Mesendoderm (in vitro differentiated cells): ENCODE measurements at regions not wholly inside any gene's neighbourhood (a gene's known extent, or its start where the extent isn't known, plus 50 kb on each side); places are given as distances from the start of the nearest gene placed in this dataset.

ENCODE experiments used
- DNase-seq: peaks from one replicate; pipeline ENCODE4 v3.0.0; 2013
- H2AK5ac ChIP-seq: 2 replicates; pipeline ENCODE4 v1.6.1; 2013; ENCODE audit warnings: low read length, inconsistent platforms
- H2BK120ac ChIP-seq: 2 replicates; pipeline ENCODE4 v1.6.1; 2013; ENCODE audit warnings: low read depth, mild to moderate bottlenecking, low read length, moderate library complexity, mixed read lengths
- H2BK15ac ChIP-seq: replicated peaks from 2 replicates; pipeline ENCODE4 v1.6.1; 2013; ENCODE audit warnings: low read depth, mild to moderate bottlenecking, moderate library complexity
- H2BK5ac ChIP-seq: 2 replicates; pipeline ENCODE4 v1.6.1; 2013; ENCODE audit warnings: low read length, inconsistent platforms
- H3K18ac ChIP-seq: 2 replicates; pipeline ENCODE4 v1.6.1; 2013; ENCODE audit warnings: mild to moderate bottlenecking, low read length, mixed read lengths
- H3K23ac ChIP-seq: one replicate; pipeline ENCODE4 v1.6.1; 2013; ENCODE audit warnings: low read length
- H3K27ac ChIP-seq: 2 replicates; pipeline ENCODE4 v1.5.1; 2013; ENCODE audit warnings: low read depth, mild to moderate bottlenecking, inconsistent platforms, low read length, moderate library complexity
- H3K27me3 ChIP-seq: 2 replicates; pipeline ENCODE4 v1.6.1; 2013; ENCODE audit warnings: low read length, control low read depth, mild to moderate bottlenecking, inconsistent platforms; ENCODE audit not compliant: insufficient read depth, poor library complexity
- H3K36me3 ChIP-seq: 2 replicates; pipeline ENCODE4 v1.6.1; 2013; ENCODE audit warnings: low read length, inconsistent platforms; ENCODE audit not compliant: control insufficient read depth, insufficient read depth
- H3K4ac ChIP-seq: one replicate; pipeline ENCODE4 v1.6.1; 2013; ENCODE audit warnings: low read depth, mild to moderate bottlenecking, low read length, moderate library complexity
- H3K4me1 ChIP-seq: 2 replicates; pipeline ENCODE4 v1.6.1; 2013; ENCODE audit warnings: low read depth, low read length, inconsistent platforms; ENCODE audit not compliant: control insufficient read depth
- H3K4me2 ChIP-seq: 2 replicates; pipeline ENCODE4 v1.6.1; 2013; ENCODE audit warnings: low read length
- H3K4me3 ChIP-seq: 2 replicates; pipeline ENCODE4 v1.5.1; 2013; ENCODE audit warnings: mild to moderate bottlenecking, low read length
- H3K56ac ChIP-seq: one replicate; pipeline ENCODE4 v1.6.1; 2013; ENCODE audit warnings: low read length
- H3K79me1 ChIP-seq: 2 replicates; pipeline ENCODE4 v1.6.1; 2013; ENCODE audit warnings: low read length, inconsistent platforms
- H3K79me2 ChIP-seq: 2 replicates; pipeline ENCODE4 v1.6.1; 2013; ENCODE audit warnings: mild to moderate bottlenecking, low read length; ENCODE audit not compliant: control insufficient read depth, insufficient read depth
- H3K9ac ChIP-seq: 2 replicates; pipeline ENCODE4 v1.6.1; 2013; ENCODE audit warnings: low read length, inconsistent platforms
- H4K5ac ChIP-seq: one replicate; pipeline ENCODE4 v1.6.1; 2013; ENCODE audit warnings: low read length
- H4K8ac ChIP-seq: one replicate; pipeline ENCODE4 v1.6.1; 2013; ENCODE audit warnings: low read depth, mild to moderate bottlenecking, control low read depth, low read length, moderate library complexity
- WGBS: extraction: QIAGEN DNeasy Blood & Tissue Kit; methylation state at CpG from one replicate; pipeline ENCODE4 v1.1.7; 2013; ENCODE audit warnings: low lambda C conversion rate, missing lambda C conversion rate; ENCODE audit not compliant: insufficient coverage; ENCODE audit errors: extremely low coverage; 5-methylcytosine and 5-hydroxymethylcytosine counted together

DNA sequence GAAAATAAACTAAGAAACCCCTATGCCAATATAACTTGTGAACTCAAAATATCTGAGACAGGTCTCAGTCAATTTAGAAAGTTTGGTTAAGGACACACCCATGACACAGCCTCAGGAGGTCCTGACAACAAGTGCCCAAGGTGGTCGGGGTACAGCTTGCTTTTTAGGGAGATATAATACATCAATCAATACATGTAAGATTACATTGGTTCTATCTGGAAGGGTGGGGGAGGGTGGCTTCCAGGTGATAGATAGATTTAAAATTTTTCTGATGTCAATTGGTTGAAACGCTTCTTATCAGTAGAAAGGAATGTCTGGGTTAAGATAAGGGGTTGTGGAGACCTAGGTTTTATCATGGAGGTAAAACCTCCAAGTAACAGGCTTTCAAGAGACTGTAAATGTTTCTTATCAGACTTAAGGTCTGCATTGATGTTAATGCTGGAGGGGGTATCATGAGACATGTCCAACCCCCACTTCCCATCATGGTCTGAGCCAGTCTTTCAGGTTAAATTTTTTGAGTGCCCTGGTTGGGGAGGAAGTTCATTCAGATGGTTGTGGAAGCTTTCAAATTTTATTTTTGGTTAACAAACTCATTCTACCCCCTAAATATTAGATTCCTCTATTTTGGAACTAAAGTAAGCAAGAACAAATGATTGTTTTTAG, 82.0 kb upstream of the RASSF8 start:
- peaks cover 4% of the 10 kb centered on the region for H3K4me1 ChIP-seq
- no peak overlapping the region for H2BK5ac ChIP-seq
- H3K9ac ChIP-seq: no peak overlapping the region
- H3K27ac ChIP-seq: no peak overlapping the region
- no peak overlapping the region for H2AK5ac ChIP-seq
- no peak overlapping the region for H3K4me2 ChIP-seq
- H3K18ac ChIP-seq: no peak overlapping the region
- no peaks in the 10 kb centered on the region for H3K36me3 ChIP-seq
- H4K5ac ChIP-seq: no peak overlapping the region
- no peaks in the 10 kb centered on the region for H3K79me1 ChIP-seq
- H3K56ac ChIP-seq: no peak overlapping the region
- no peak overlapping the region for H3K23ac ChIP-seq
- H3K4me3 ChIP-seq: no peak overlapping the region
- no peak overlapping the region for H2BK120ac ChIP-seq
- H3K79me2 ChIP-seq: no peaks in the 10 kb centered on the region
- DNase-seq: peak; percentile 92
- H3K27me3 ChIP-seq: no peaks in the 10 kb centered on the region
- H3K4ac ChIP-seq: no peak overlapping the region
- WGBS: no CpG with 5 or more reads among the region's 2 CpGs
- no peak overlapping the region for H4K8ac ChIP-seq
- H2BK15ac ChIP-seq: no peak overlapping the region

DNA sequence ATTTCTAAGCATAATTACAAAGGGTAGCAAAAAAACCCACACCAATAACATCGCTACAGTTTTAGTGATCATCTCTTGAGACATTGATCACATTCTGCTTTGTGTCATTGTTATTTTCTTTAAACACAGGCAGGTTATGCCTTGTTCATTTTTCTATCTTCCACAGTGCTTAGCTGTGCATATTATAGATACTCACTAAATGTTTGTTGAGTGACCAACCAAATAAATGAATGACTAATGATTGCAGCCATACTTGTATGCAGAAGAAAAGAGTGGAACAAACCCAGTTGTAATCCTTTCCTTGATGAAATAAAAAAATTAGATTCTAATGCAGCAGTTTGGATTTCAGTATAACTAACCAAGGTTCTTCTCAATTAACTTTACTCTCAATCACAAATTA, 81.0 kb upstream of the RASSF8 start:
- H3K36me3 ChIP-seq: no peaks in the 10 kb centered on the region
- no peak overlapping the region for H3K27ac ChIP-seq
- no peak overlapping the region for H4K5ac ChIP-seq
- WGBS: no CpG with 5 or more reads among the region's 1 CpG
- H3K4me1 ChIP-seq: peaks cover 4% of the 10 kb centered on the region
- H2BK5ac ChIP-seq: peak overlapping the region; percentile 33
- no peak overlapping the region for H2BK15ac ChIP-seq
- no peak overlapping the region for H3K18ac ChIP-seq
- no peak overlapping the region for H3K9ac ChIP-seq
- H2AK5ac ChIP-seq: no peak overlapping the region
- DNase-seq: no peak
- H2BK120ac ChIP-seq: no peak overlapping the region
- H3K4me3 ChIP-seq: no peak overlapping the region
- H3K23ac ChIP-seq: no peak overlapping the region
- no peak overlapping the region for H4K8ac ChIP-seq
- no peaks in the 10 kb centered on the region for H3K79me1 ChIP-seq
- no peak overlapping the region for H3K4ac ChIP-seq
- no peaks in the 10 kb centered on the region for H3K79me2 ChIP-seq
- H3K27me3 ChIP-seq: no peaks in the 10 kb centered on the region
- H3K4me2 ChIP-seq: no peak overlapping the region
- H3K56ac ChIP-seq: no peak overlapping the region

DNA sequence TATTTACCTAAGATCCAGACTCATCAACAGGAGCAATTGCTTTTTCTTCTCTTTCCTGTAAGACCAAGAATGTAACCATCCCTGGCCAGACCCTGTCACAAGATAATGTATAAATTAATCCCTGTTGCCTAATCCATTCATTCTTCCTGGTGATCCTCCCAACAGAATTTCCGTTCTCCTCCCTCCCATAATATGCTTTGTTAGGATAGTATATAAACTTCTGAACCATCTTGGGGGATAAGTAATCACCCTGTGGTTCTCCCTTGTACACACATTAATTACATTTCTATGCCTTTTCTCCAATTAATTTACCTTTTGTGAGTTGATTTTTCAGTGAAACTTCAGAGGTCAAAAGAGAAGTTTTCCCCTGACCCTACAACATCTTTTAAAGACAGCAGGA, 76.2 kb upstream of the RASSF8 start:
- H4K8ac ChIP-seq: no peak overlapping the region
- H3K56ac ChIP-seq: no peak overlapping the region
- no peak overlapping the region for H2BK5ac ChIP-seq
- H3K79me2 ChIP-seq: no peaks in the 10 kb centered on the region
- H3K27ac ChIP-seq: no peak overlapping the region
- no peak overlapping the region for H3K4me2 ChIP-seq
- H2BK120ac ChIP-seq: no peak overlapping the region
- H3K4me3 ChIP-seq: no peak overlapping the region
- no CpG with 5 or more reads among the region's 1 CpG for WGBS
- H2AK5ac ChIP-seq: no peak overlapping the region
- no peak for DNase-seq
- H2BK15ac ChIP-seq: no peak overlapping the region
- H3K23ac ChIP-seq: no peak overlapping the region
- no peaks in the 10 kb centered on the region for H3K27me3 ChIP-seq
- H3K36me3 ChIP-seq: no peaks in the 10 kb centered on the region
- H3K4ac ChIP-seq: no peak overlapping the region
- H4K5ac ChIP-seq: no peak overlapping the region
- no peaks in the 10 kb centered on the region for H3K79me1 ChIP-seq
- peaks cover 6% of the 10 kb centered on the region for H3K4me1 ChIP-seq
- no peak overlapping the region for H3K18ac ChIP-seq
- H3K9ac ChIP-seq: no peak overlapping the region

DNA sequence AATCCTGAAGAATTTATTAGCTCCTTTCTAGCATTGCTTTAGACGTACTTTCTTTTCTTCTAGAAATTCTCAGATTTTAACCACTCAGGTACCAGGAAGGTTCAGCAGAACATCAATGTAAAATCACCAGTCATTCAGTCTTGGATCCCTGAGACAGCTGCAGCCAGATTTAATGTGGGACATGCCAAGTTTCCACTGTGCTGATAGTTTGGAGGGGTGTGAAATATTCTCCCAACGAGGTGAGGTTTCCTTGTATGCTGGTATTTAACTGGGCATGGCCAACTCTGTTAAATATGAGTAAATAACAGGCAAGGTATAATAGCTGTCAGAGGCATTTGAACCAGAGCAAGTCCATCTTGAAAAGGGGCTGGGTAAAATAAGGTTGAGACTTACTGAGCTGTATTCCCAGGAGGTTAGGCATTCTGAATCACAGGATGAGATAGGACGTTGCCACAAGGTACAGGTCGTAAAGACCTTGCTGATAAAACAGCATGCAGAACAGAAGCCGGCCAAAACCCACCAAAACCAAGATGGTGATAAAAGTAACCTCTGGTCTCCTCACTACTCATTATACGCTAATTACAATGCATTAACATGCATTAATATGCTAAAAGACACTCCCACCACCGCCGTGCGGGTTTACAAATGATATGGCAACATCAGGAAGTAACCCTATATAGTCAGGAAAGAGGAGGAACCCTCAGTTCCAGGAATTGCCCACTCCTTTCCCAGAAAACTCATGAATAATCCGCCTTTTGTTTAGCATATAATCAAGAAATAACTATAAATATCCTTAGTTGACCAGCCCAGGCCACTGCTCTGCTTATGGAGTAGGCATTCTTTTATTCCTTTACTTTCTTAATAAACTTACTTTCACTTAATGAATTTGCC, 75.2 kb upstream of the RASSF8 start:
- Histone ChIP-seq H3K56ac (no peak overlapping the region), H2BK120ac (no peak overlapping the region), H3K4me3 (no peak overlapping the region), H3K27me3 (no peaks in the 10 kb centered on the region), H4K8ac (no peak overlapping the region), H3K4me2 (no peak overlapping the region), H3K4me1 (peaks cover 8% of the 10 kb centered on the region), H3K23ac (no peak overlapping the region), H3K9ac (no peak overlapping the region), H2AK5ac (no peak overlapping the region), H2BK15ac (no peak overlapping the region), H4K5ac (no peak overlapping the region), H3K79me2 (no peaks in the 10 kb centered on the region), H2BK5ac (no peak overlapping the region), H3K4ac (no peak overlapping the region), H3K18ac (no peak overlapping the region), H3K79me1 (no peaks in the 10 kb centered on the region), H3K27ac (no peak overlapping the region), H3K36me3 (no peaks in the 10 kb centered on the region)
- no CpG with 5 or more reads among the region's 10 CpGs for WGBS
- DNase-seq: peak; percentile 60

DNA sequence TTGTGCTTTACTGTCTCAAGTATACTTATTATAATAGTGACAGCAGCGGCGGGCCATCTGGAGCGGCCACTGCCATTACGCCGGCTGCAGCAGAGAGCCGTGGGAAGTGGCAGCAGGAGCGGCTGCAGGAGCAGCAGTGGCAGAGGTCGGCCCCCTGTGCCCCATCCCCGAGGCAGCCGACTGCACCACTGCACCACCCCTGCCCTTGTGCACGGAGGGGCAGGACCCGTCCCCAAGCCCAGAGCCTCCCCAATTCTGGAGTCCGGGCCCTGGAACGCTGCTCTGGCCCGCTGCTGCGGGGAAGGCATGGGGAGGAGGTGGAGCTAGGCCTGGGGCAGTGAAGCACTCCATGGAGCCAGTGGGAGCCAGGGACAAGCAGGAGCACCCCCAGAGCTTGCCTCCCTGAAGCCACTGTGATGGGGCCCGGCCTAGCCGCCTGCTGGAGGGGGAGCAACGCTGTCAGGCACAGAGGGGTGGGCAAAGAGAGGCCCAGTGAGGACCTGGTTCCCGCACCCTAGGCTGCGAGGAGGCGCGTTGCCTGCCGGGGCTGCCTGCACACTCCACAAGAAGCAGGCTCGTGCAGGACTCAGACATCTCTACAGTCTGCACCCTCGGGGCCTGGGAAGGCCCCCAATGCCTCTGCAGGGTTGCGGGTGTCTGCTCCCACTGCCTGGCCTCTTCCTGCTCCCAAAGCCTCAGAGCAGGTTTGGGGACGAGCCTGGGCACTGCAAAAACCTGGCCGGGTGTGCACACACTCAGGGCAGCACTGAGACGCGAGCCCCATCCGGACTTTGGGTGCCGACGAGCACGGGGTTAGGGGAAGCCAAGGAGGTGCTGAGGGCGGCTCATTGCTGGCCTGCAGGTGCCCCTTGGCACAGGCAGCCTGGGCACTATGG, 74.2 kb upstream of the RASSF8 start:
- DNase-seq: no peak
- no peaks in the 10 kb centered on the region for H3K79me2 ChIP-seq
- H3K79me1 ChIP-seq: no peaks in the 10 kb centered on the region
- H4K8ac ChIP-seq: no peak overlapping the region
- no peak overlapping the region for H4K5ac ChIP-seq
- H3K27me3 ChIP-seq: no peaks in the 10 kb centered on the region
- no peak overlapping the region for H2BK15ac ChIP-seq
- peaks cover 10% of the 10 kb centered on the region for H3K4me1 ChIP-seq
- H3K9ac ChIP-seq: no peak overlapping the region
- WGBS: no CpG with 5 or more reads among the region's 36 CpGs
- peak overlapping the region; percentile 14 for H2BK5ac ChIP-seq
- H3K18ac ChIP-seq: no peak overlapping the region
- no peak overlapping the region for H3K4ac ChIP-seq
- H3K4me2 ChIP-seq: no peak overlapping the region
- H3K23ac ChIP-seq: no peak overlapping the region
- H2BK120ac ChIP-seq: no peak overlapping the region
- H3K27ac ChIP-seq: no peak overlapping the region
- H3K4me3 ChIP-seq: no peak overlapping the region
- H3K56ac ChIP-seq: no peak overlapping the region
- peak overlapping the region; percentile 35 for H2AK5ac ChIP-seq
- no peaks in the 10 kb centered on the region for H3K36me3 ChIP-seq
